OCI-LY7 (cell line): ENCODE measurements at regions not wholly inside any gene's neighbourhood (a gene's known extent, or its start where the extent isn't known, plus 50 kb on each side); places are given as distances from the start of the nearest gene placed in this dataset.

ENCODE experiments used
- BruUV-seq: library from RNA; stranded (reverse); fragments of 400-500 nt; replicated peaks from 2 replicates; lab custom pipeline; 2021; lab: Mats Ljungman, UMichigan
- CTCF ChIA-PET: fragments of 300-600 bp; sonication (Branson Sonifier 250); formaldehyde crosslinking; loops from one replicate; lab custom pipeline; 2022; ENCODE audit warnings: antibody characterized with exemption; ENCODE audit not compliant: unreplicated experiment; lab: Charles Lee
- POLR2A ChIA-PET: fragments of 300-600 bp; sonication (Branson Sonifier 250); formaldehyde crosslinking; loops from one replicate; lab custom pipeline; 2022; ENCODE audit warnings: antibody characterized with exemption; lab: Charles Lee
- DNase-seq: peaks from one replicate; pipeline ENCODE4 v3.0.0-alpha.2; 2015; ENCODE audit warnings: low spot score
- H2AFZ ChIP-seq: fragments of 200-600 bp; sonication (generic), shearing (Covaris generic); 2 replicates; pipeline ENCODE4 v1.6.1; 2014; ENCODE audit warnings: mild to moderate bottlenecking, antibody characterized with exemption, low read length, moderate library complexity
- H3K27ac ChIP-seq: fragments of 200-600 bp; sonication (generic); 2 replicates; pipeline ENCODE4 v1.5.1; 2014; ENCODE audit warnings: mixed run types, low read depth, mild to moderate bottlenecking, moderate library complexity, low read length, inconsistent platforms; ENCODE audit not compliant: poor library complexity, severe bottlenecking
- H3K36me3 ChIP-seq: fragments of 200-600 bp; sonication (generic); 2 replicates; pipeline ENCODE4 v1.6.1; 2014; ENCODE audit warnings: mild to moderate bottlenecking, antibody characterized with exemption, low read length, moderate library complexity, mixed read lengths; ENCODE audit not compliant: insufficient read depth
- H3K4me1 ChIP-seq: fragments of 200-600 bp; sonication (generic); 2 replicates; pipeline ENCODE4 v1.5.1; 2014; ENCODE audit warnings: mild to moderate bottlenecking, low read length; ENCODE audit not compliant: insufficient read depth, poor library complexity, severe bottlenecking
- H3K4me2 ChIP-seq: fragments of 200-600 bp; sonication (generic); 2 replicates; pipeline ENCODE4 v1.6.1; 2014; ENCODE audit warnings: mild to moderate bottlenecking, low read length
- H3K4me3 ChIP-seq: fragments of 200-600 bp; sonication (generic); 2 replicates; pipeline ENCODE4 v1.5.1; 2014; ENCODE audit warnings: mild to moderate bottlenecking, low read depth, low read length; ENCODE audit not compliant: poor library complexity, severe bottlenecking
- H3K79me2 ChIP-seq: fragments of 200-600 bp; sonication (generic); 2 replicates; pipeline ENCODE4 v1.6.1; 2016; ENCODE audit warnings: low read depth, mild to moderate bottlenecking, low read length, moderate library complexity, mixed read lengths; ENCODE audit not compliant: insufficient read depth
- H3K9me2 ChIP-seq: fragments of 200-600 bp; sonication (generic); 2 replicates; pipeline ENCODE4 v1.6.1; 2016; ENCODE audit warnings: mild to moderate bottlenecking, low read length, mixed read lengths; ENCODE audit not compliant: insufficient read depth
- H3K9me3 ChIP-seq: fragments of 200-600 bp; sonication (generic); 2 replicates; pipeline ENCODE4 v1.6.1; 2014; ENCODE audit warnings: mild to moderate bottlenecking, mixed run types, low read length, mixed read lengths
- H4K20me1 ChIP-seq: fragments of 200-600 bp; sonication (generic); 2 replicates; pipeline ENCODE4 v1.6.1; 2014; ENCODE audit warnings: mild to moderate bottlenecking, antibody characterized with exemption, low read length, moderate library complexity, mixed read lengths; ENCODE audit not compliant: insufficient read depth
- CTCF ChIP-seq: fragments of 200-600 bp; sonication (generic); conservative IDR thresholded peaks from 2 replicates; pipeline ENCODE4 v1.5.1; 2014; ENCODE audit warnings: mild to moderate bottlenecking, antibody characterized with exemption, low read length, moderate library complexity, mixed read lengths
- EZH2phosphoT487 ChIP-seq: fragments of 200-600 bp; sonication (generic); IDR thresholded peaks from 2 replicates; pipeline ENCODE4 v1.6.1; 2018; ENCODE audit warnings: low read depth, borderline replicate concordance, mild to moderate bottlenecking, mixed run types, antibody characterized with exemption, low read length, moderate library complexity, mixed read lengths
- intact Hi-C: fragments of 100-400 bp; cut with micrococcal nuclease; formaldehyde crosslinking; loops from one replicate; pipeline ENCODE4 v1.10.0; 2022; ENCODE audit not compliant: unreplicated experiment

GRCh38 chr4:135573251-135573650, 1371.7 kb upstream of the PABPC4L start:
- no peak overlapping the region for H3K4me3 ChIP-seq
- POLR2A ChIA-PET = interaction anchor here (1.1 kb wide), 1 partner anchor 14 kb away, joined by 3 read pairs; no protein-coding TSS in a partner anchor
- H3K36me3 ChIP-seq = no peaks in the 10 kb centered on the region
- no peak overlapping the region for H2AFZ ChIP-seq
- H3K27ac ChIP-seq = no peak overlapping the region
- H4K20me1 ChIP-seq = no peaks in the 10 kb centered on the region
- no peak for TF ChIP-seq CTCF
- no peak for TF ChIP-seq EZH2phosphoT487
- CTCF ChIA-PET = no interaction called here
- H3K79me2 ChIP-seq = no peaks in the 10 kb centered on the region
- H3K9me3 ChIP-seq = no peaks in the 10 kb centered on the region
- no peaks in the 10 kb centered on the region for H3K9me2 ChIP-seq
- intact Hi-C loops = no loop called here
- H3K4me1 ChIP-seq = no peaks in the 10 kb centered on the region
- no peak overlapping the region for H3K4me2 ChIP-seq
- no TSS peak for BruUV-seq
- DNase-seq = no peak

GRCh38 chr4:135564090-135564489, 1362.5 kb upstream of the PABPC4L start:
- Histone ChIP-seq H3K79me2 (no peaks in the 10 kb centered on the region), H3K4me1 (no peaks in the 10 kb centered on the region), H3K36me3 (no peaks in the 10 kb centered on the region), H4K20me1 (no peaks in the 10 kb centered on the region), H3K4me3 (no peak overlapping the region), H3K9me3 (no peaks in the 10 kb centered on the region), H3K27ac (no peak overlapping the region), H2AFZ (no peak overlapping the region), H3K9me2 (no peaks in the 10 kb centered on the region), H3K4me2 (no peak overlapping the region)
- no peak for TF ChIP-seq CTCF
- TF ChIP-seq EZH2phosphoT487 = no peak
- CTCF ChIA-PET = no interaction called here
- no peak for DNase-seq
- intact Hi-C loops = no loop called here
- POLR2A ChIA-PET = interaction anchor here (1.7 kb wide), 1 partner anchor 8 kb away, joined by 4 read pairs; no protein-coding TSS in a partner anchor
- no TSS peak for BruUV-seq

- Histone ChIP-seq H4K20me1 (no peaks in the 10 kb centered on the region), H3K4me2 (no peak overlapping the region), H3K4me3 (no peak overlapping the region), H3K4me1 (no peaks in the 10 kb centered on the region), H3K9me2 (no peaks in the 10 kb centered on the region), H3K79me2 (no peaks in the 10 kb centered on the region), H2AFZ (no peak overlapping the region), H3K36me3 (no peaks in the 10 kb centered on the region), H3K27ac (no peak overlapping the region), H3K9me3 (no peaks in the 10 kb centered on the region)
- DNase-seq = no peak
- TF ChIP-seq EZH2phosphoT487 = no peak
- no peak for TF ChIP-seq CTCF
- ChIA-PET POLR2A (no interaction called here), CTCF (no interaction called here)
- intact Hi-C loops = no loop called here
- no TSS peak for BruUV-seq
Measured at GRCh38 chr4:135553213-135553612, 1351.6 kb upstream of the PABPC4L start.
